HUES64 (cell line): ENCODE measurements at regions not wholly inside any gene's neighbourhood (a gene's known extent, or its start where the extent isn't known, plus 50 kb on each side); places are given as distances from the start of the nearest gene placed in this dataset.

Experiments
- H3K27ac ChIP-seq: 2 replicates; pipeline ENCODE4 v1.7.0; 2013; ENCODE audit warnings: low read depth, low read length, inconsistent platforms
- H3K27me3 ChIP-seq: 2 replicates; pipeline ENCODE4 v1.6.1; 2013; ENCODE audit warnings: mild to moderate bottlenecking, low read length; ENCODE audit not compliant: insufficient read depth
- H3K36me3 ChIP-seq: 2 replicates; pipeline ENCODE4 v1.6.1; 2013; ENCODE audit warnings: mild to moderate bottlenecking, low read length; ENCODE audit not compliant: insufficient read depth
- H3K4me1 ChIP-seq: 2 replicates; pipeline ENCODE4 v1.6.1; 2013; ENCODE audit warnings: mild to moderate bottlenecking, low read length, moderate library complexity; ENCODE audit not compliant: insufficient read depth
- H3K4me3 ChIP-seq: 2 replicates; pipeline ENCODE4 v1.5.1; 2013; ENCODE audit warnings: mild to moderate bottlenecking, low read length, moderate library complexity
- H3K9ac ChIP-seq: 2 replicates; pipeline ENCODE4 v1.6.1; 2013; ENCODE audit warnings: mild to moderate bottlenecking, low read depth, low read length
- H3K9me3 ChIP-seq: 2 replicates; pipeline ENCODE4 v1.6.1; 2013; ENCODE audit warnings: low read depth, low read length; ENCODE audit not compliant: insufficient read depth
- WGBS: fragments of 150-250, 120-280 bp; methylation state at CpG from one replicate; pipeline ENCODE4 v1.1.7; 2013; ENCODE audit warnings: missing lambda C conversion rate; 5-methylcytosine and 5-hydroxymethylcytosine counted together

DNA sequence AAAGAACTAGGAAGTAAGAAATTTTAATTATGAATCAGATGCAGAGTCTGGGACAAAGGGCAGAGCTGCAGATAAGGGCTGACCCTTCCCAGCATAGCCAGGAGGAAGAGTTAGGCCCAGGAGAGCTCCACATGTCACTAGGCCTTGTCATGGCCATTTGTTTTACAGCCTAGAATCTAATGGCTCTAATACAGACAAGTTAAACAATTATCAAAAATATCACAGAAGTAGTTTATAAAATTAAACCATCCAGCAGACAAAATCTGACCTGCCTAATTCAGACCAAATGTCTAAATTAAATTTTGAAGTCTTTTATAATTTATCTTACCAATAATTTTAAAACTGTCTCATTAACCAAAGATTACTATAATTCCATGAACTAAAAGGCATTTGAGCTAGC, 1369.5 kb downstream of the CDH11 start:
- Histone ChIP-seq H3K9ac (no peak overlapping the region), H3K9me3 (no peaks in the 10 kb centered on the region), H3K27me3 (no peaks in the 10 kb centered on the region), H3K27ac (no peak overlapping the region), H3K36me3 (no peaks in the 10 kb centered on the region), H3K4me3 (no peak overlapping the region), H3K4me1 (peaks cover 23% of the 10 kb centered on the region; the same call in 1 of the 2 replicates)

- H3K27me3 ChIP-seq: no peaks in the 10 kb centered on the region
- H3K9me3 ChIP-seq: no peaks in the 10 kb centered on the region
- no peaks in the 10 kb centered on the region for H3K36me3 ChIP-seq
- H3K4me3 ChIP-seq: no peak overlapping the region
- no peak overlapping the region for H3K27ac ChIP-seq
- H3K4me1 ChIP-seq: peaks cover 13% of the 10 kb centered on the region; the same call in 1 of the 2 replicates
- H3K9ac ChIP-seq: no peak overlapping the region
Observed at GRCh38 chr16:63749276-63749675, 1372.6 kb downstream of the CDH11 start.

GRCh38 chr16:63745456-63745855, 1376.4 kb downstream of the CDH11 start:
- no peaks in the 10 kb centered on the region for H3K27me3 ChIP-seq
- no peaks in the 10 kb centered on the region for H3K4me1 ChIP-seq
- WGBS: 90% methylated on average over 4 of the region's 4 CpGs
- H3K4me3 ChIP-seq: no peak overlapping the region
- no peaks in the 10 kb centered on the region for H3K9me3 ChIP-seq
- H3K27ac ChIP-seq: no peak overlapping the region
- no peaks in the 10 kb centered on the region for H3K36me3 ChIP-seq
- no peak overlapping the region for H3K9ac ChIP-seq

DNA sequence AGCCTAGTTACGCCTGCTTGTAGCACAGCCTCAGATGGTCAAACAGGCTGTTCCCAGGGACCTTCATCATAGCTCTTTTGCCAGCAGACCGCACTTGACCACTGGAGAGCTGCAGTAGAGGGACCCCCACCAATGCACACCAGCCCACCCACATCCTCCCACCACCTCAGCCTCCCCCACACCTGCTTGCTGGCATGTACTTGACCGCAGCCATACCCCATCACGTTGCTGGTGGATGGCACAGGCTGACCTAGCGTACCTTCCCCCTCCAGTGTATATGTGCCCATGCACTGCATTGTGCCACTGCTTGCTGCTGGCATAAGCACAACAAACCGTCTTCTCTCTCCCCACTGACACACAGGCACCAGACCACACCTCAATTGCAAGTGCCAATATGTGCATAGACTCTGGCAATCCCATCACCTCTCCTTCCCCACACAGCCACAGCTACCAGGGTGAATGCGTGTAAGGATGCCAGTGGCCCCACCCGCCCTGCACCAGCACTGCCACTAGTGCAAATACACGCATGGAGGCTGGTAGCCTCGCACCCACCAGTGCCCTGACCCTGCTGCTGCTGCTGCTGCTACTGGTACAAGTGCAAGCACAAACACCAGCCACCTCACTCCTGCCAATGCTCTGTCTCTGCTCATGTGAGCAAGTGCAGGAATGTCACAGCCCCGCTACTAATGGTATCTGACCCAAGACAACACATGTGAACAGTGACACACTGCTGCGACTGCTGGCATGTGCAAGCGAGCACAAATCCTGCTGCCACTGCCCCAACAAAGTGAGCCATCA, 1377.6 kb downstream of the CDH11 start:
- WGBS: 95% methylated on average over 13 of the region's 13 CpGs
- no peak overlapping the region for H3K9ac ChIP-seq
- no peaks in the 10 kb centered on the region for H3K4me1 ChIP-seq
- H3K36me3 ChIP-seq: no peaks in the 10 kb centered on the region
- no peaks in the 10 kb centered on the region for H3K27me3 ChIP-seq
- H3K4me3 ChIP-seq: no peak overlapping the region
- H3K9me3 ChIP-seq: no peaks in the 10 kb centered on the region
- no peak overlapping the region for H3K27ac ChIP-seq

DNA sequence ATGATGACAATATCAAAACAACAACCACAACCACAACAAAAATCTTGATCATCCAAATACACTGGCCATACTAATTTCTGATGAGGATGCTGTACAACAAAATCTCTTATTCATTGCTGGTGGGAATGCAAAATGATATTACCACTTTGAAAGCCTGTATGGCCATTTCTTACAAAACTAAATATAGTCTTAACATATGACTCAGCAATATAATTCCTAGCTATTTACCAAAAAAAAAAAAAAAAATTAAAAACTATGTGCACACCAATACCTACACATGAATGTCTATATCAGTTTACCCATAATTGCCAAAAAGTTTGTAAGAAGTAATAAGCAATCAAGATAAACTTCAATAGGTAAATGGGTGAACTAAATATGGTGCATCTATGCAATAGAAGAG, 1379.7 kb downstream of the CDH11 start:
- Histone ChIP-seq H3K9me3 (no peaks in the 10 kb centered on the region), H3K36me3 (no peaks in the 10 kb centered on the region), H3K4me3 (no peak overlapping the region), H3K4me1 (no peaks in the 10 kb centered on the region), H3K27ac (no peak overlapping the region), H3K9ac (no peak overlapping the region), H3K27me3 (no peaks in the 10 kb centered on the region)

- H3K4me1 ChIP-seq: no peaks in the 10 kb centered on the region
- no peaks in the 10 kb centered on the region for H3K27me3 ChIP-seq
- no peaks in the 10 kb centered on the region for H3K36me3 ChIP-seq
- no peak overlapping the region for H3K27ac ChIP-seq
- no peak overlapping the region for H3K9ac ChIP-seq
- no peak overlapping the region for H3K4me3 ChIP-seq
- no peaks in the 10 kb centered on the region for H3K9me3 ChIP-seq
Observed at GRCh38 chr16:63737633-63738032, 1384.2 kb downstream of the CDH11 start.

DNA sequence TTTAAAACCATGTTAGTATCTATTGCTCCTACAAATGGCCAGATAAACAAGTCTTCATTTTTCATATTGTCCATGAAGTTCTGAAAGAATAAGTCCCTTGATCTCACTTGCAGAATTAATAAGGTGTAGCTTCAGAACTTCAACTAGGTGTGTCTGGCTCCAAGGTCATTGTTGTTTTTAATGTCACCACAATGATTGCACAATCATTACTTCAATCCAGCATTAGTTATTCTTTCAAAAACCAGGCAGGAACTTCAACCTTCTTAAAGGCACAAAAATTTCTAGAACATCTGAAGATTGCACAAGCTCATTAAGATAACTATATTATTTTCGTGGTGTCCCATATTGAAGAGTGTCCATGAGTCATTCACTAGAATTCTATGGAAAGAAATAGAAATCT, 1386.4 kb downstream of the CDH11 start:
- Histone ChIP-seq H3K9ac (no peak overlapping the region), H3K9me3 (no peaks in the 10 kb centered on the region), H3K27me3 (no peaks in the 10 kb centered on the region), H3K36me3 (no peaks in the 10 kb centered on the region), H3K27ac (no peak overlapping the region), H3K4me3 (no peak overlapping the region), H3K4me1 (no peaks in the 10 kb centered on the region)
- 80% methylated on average over 1 of the region's 1 CpG for WGBS

GRCh38 chr16:63720848-63721247, 1401.0 kb downstream of the CDH11 start:
- Histone ChIP-seq H3K9me3 (no peaks in the 10 kb centered on the region), H3K9ac (no peak overlapping the region), H3K36me3 (no peaks in the 10 kb centered on the region), H3K27me3 (no peaks in the 10 kb centered on the region), H3K4me3 (no peak overlapping the region), H3K4me1 (no peaks in the 10 kb centered on the region), H3K27ac (no peak overlapping the region)
- 71% methylated on average over 1 of the region's 1 CpG for WGBS

DNA sequence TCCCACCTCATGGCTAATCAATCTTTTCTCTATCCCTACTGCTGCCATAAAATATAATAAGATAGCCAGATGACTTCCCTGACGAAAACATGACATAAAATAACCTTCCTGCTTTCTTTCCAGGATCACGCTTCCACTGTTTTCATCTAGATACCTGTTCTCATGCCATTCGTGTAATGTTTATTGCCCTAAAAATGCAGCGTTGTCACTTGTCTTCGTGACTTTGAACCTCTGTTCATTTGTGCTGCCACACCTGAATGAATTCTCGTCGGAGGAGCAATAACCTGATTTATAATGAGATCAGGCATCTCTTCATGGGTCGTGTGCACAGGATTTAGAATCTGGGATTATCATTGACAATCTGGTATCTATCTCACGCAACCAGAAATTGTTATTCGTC, 1401.9 kb downstream of the CDH11 start:
- H3K4me1 ChIP-seq: no peaks in the 10 kb centered on the region
- H3K27me3 ChIP-seq: no peaks in the 10 kb centered on the region
- no peak overlapping the region for H3K4me3 ChIP-seq
- no peak overlapping the region for H3K9ac ChIP-seq
- no peak overlapping the region for H3K27ac ChIP-seq
- WGBS: 95% methylated on average over 10 of the region's 10 CpGs
- H3K9me3 ChIP-seq: no peaks in the 10 kb centered on the region
- no peaks in the 10 kb centered on the region for H3K36me3 ChIP-seq

DNA sequence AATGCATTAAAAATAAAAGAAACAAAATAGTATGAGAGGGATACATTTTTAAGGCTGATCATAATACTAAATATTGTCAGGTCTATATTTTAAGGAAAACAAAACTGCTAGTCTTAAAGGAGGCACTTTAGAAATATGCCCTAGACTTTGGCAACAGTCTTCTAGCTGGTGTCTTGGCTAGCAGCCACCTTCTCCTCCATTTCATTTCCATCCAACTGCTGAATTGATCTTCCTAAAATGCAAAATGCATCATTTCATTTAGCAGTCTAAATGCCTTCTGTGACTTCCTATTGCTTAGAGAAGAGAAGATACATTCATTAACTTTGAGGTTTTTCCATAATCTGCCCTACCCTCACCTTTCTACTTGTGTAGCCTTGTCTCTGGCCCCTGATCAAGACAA, 1404.1 kb downstream of the CDH11 start:
- Histone ChIP-seq H3K4me3 (no peak overlapping the region), H3K36me3 (no peaks in the 10 kb centered on the region), H3K27ac (no peak overlapping the region), H3K4me1 (peaks cover 12% of the 10 kb centered on the region; the same call in 1 of the 2 replicates), H3K9me3 (no peaks in the 10 kb centered on the region), H3K27me3 (no peaks in the 10 kb centered on the region), H3K9ac (no peak overlapping the region)

GRCh38 chr16:63714876-63715275, 1407.0 kb downstream of the CDH11 start:
- H3K27me3 ChIP-seq: no peaks in the 10 kb centered on the region
- peaks cover 12% of the 10 kb centered on the region; the same call in 1 of the 2 replicates for H3K4me1 ChIP-seq
- H3K4me3 ChIP-seq: no peak overlapping the region
- H3K9ac ChIP-seq: no peak overlapping the region
- H3K27ac ChIP-seq: peak overlapping the region; percentile 75
- H3K36me3 ChIP-seq: no peaks in the 10 kb centered on the region
- no peaks in the 10 kb centered on the region for H3K9me3 ChIP-seq
- WGBS: 80% methylated on average over 3 of the region's 3 CpGs

- H3K27me3 ChIP-seq: no peaks in the 10 kb centered on the region
- no peak overlapping the region for H3K4me3 ChIP-seq
- WGBS: 88% methylated on average over 1 of the region's 1 CpG
- peaks cover 12% of the 10 kb centered on the region; the same call in 1 of the 2 replicates for H3K4me1 ChIP-seq
- H3K36me3 ChIP-seq: no peaks in the 10 kb centered on the region
- H3K27ac ChIP-seq: no peak overlapping the region
- no peak overlapping the region for H3K9ac ChIP-seq
- no peaks in the 10 kb centered on the region for H3K9me3 ChIP-seq
Observed at GRCh38 chr16:63712725-63713124, 1409.1 kb downstream of the CDH11 start.
